Inferior parietal cortex (tissue), 1 donor: ENCODE measurements at regions not wholly inside any gene's neighbourhood (a gene's known extent, or its start where the extent isn't known, plus 50 kb on each side); places are given as distances from the start of the nearest gene placed in this dataset.

Source experiments
- DNase-seq: peaks from one replicate; pipeline ENCODE4 v3.0.0-alpha.2; 2016; ENCODE audit errors: extremely low spot score

- no peak for DNase-seq
Observed at GRCh38 chr22:27561286-27561904, 240.2 kb downstream of the MN1 start.

- no peak for DNase-seq
Observed at GRCh38 chr22:27564806-27565205, 236.8 kb downstream of the MN1 start.

GRCh38 chr22:27566602-27567001 is 235.0 kb downstream of the MN1 start:
- DNase-seq, result no peak

GRCh38 chr22:27568265-27568664 is 233.3 kb downstream of the MN1 start:
- no peak for DNase-seq

- DNase-seq, result no peak
Observed at GRCh38 chr22:27571463-27572277, 229.9 kb downstream of the MN1 start.

GRCh38 chr22:27572278-27572666 is 229.3 kb downstream of the MN1 start:
- DNase-seq, result no peak

- DNase-seq, result no peak
Observed at GRCh38 chr22:27573280-27574001, 228.1 kb downstream of the MN1 start.

GRCh38 chr22:27574002-27574366 is 227.6 kb downstream of the MN1 start:
- no peak for DNase-seq

GRCh38 chr22:27574651-27575050 is 226.9 kb downstream of the MN1 start:
- DNase-seq, result no peak

GRCh38 chr22:27575348-27575747 is 226.2 kb downstream of the MN1 start:
- DNase-seq, result no peak

- no peak for DNase-seq
Observed at GRCh38 chr22:27576413-27576812, 225.1 kb downstream of the MN1 start.

- no peak for DNase-seq
Observed at GRCh38 chr22:27576815-27577573, 224.6 kb downstream of the MN1 start.

GRCh38 chr22:27577574-27577969 is 224.0 kb downstream of the MN1 start:
- no peak for DNase-seq

GRCh38 chr22:27578937-27579617 is 222.5 kb downstream of the MN1 start:
- no peak for DNase-seq

- DNase-seq, result no peak
Observed at GRCh38 chr22:27580311-27580897, 221.2 kb downstream of the MN1 start.

- DNase-seq, result no peak
Observed at GRCh38 chr22:27581236-27581635, 220.3 kb downstream of the MN1 start.

GRCh38 chr22:27581688-27582087 is 219.9 kb downstream of the MN1 start:
- peak; percentile 69 for DNase-seq

GRCh38 chr22:27583856-27584255 is 217.7 kb downstream of the MN1 start:
- DNase-seq, result no peak

GRCh38 chr22:27585141-27585540 is 216.4 kb downstream of the MN1 start:
- no peak for DNase-seq

GRCh38 chr22:27588268-27588667 is 213.3 kb downstream of the MN1 start:
- no peak for DNase-seq

- no peak for DNase-seq
Observed at GRCh38 chr22:27588915-27589314, 212.6 kb downstream of the MN1 start.
